Gastrocnemius medialis (tissue), 4 donors: ENCODE measurements at regions not wholly inside any gene's neighbourhood (a gene's known extent, or its start where the extent isn't known, plus 50 kb on each side); places are given as distances from the start of the nearest gene placed in this dataset.
A peak's percentile ranks its signal among the peaks of the same experiment; 100 is the strongest.

Experiments used
- ATAC-seq, 2 donors: fragments of 150-250 bp; one replicate each; pipeline ENCODE4 v1.9.1; 2016
- DNase-seq, 2 donors: peaks; one replicate each; pipeline ENCODE4 v3.0.0-alpha.2; 2019
- H3K27ac ChIP-seq, 4 donors: fragments of 200-600 bp; sonication (generic); 1 replicate in 1 of 4; 2 replicates in 3 of 4; pipeline ENCODE4 v1.5.1; 2016 to 2018; ENCODE audit warnings: mild to moderate bottlenecking in 2 of 4, moderate library complexity in 1 of 4
- H3K27me3 ChIP-seq, 3 donors: fragments of 200-600 bp; sonication (generic) in 2 of 3; 1 replicate in 1 of 3; 2 replicates in 2 of 3; pipeline versions ENCODE4 v1.5.1 to v1.6.0; 2016 to 2019; ENCODE audit warnings: mild to moderate bottlenecking in 1 of 3, moderate library complexity in 1 of 3
- H3K36me3 ChIP-seq, 2 donors: fragments of 200-600 bp; sonication (generic) in 1 of 2; one replicate each; pipeline ENCODE4 v1.5.1; 2017 to 2018
- H3K4me1 ChIP-seq, 2 donors: fragments of 200-600 bp; sonication (generic) in 1 of 2; one replicate each; pipeline ENCODE4 v1.5.1; 2016 to 2017; ENCODE audit warnings: mild to moderate bottlenecking in 2 of 2
- H3K4me3 ChIP-seq, 4 donors: fragments of 200-600 bp; sonication (generic) in 3 of 4; 1 replicate in 1 of 4; 2 replicates in 3 of 4; pipeline ENCODE4 v1.5.1; 2016 to 2019; ENCODE audit warnings: mild to moderate bottlenecking in 2 of 4
- H3K9me3 ChIP-seq, 3 donors: fragments of 200-600 bp; sonication (generic) in 2 of 3; 1 replicate in 1 of 3; 2 replicates in 2 of 3; pipeline ENCODE4 v1.5.1; 2016 to 2019
- CTCF ChIP-seq, 5 experiments: fragments of 450-650 bp in 3 of 5; fragments of 200-600 bp in 2 of 5; sonication (generic) in 2 of 5; IDR thresholded peaks in 4 of 5; conservative IDR thresholded peaks in 1 of 5; 1 replicate in 4 of 5; 2 replicates in 1 of 5; pipeline ENCODE4 v1.5.1; 2016 to 2019; ENCODE audit warnings: antibody characterized with exemption in 5 of 5, mild to moderate bottlenecking in 3 of 5, moderate library complexity in 3 of 5
- POLR2A ChIP-seq, 2 donors: fragments of 450-650 bp; IDR thresholded peaks; one replicate each; pipeline ENCODE4 v1.6.1; 2017; ENCODE audit warnings: antibody characterized with exemption in 2 of 2, mild to moderate bottlenecking in 2 of 2, moderate library complexity in 2 of 2
- in situ Hi-C, 4 donors: fragments of 200-750 bp; cut with MboI; loops; one replicate each; pipeline versions ENCODE4 v1.15.0 to v1.8.0; 2017; ENCODE audit warnings: low sequenced_read_pairs in 4 of 4
- intact Hi-C: fragments of 100-400 bp; cut with DNase I; formaldehyde crosslinking; loops from one replicate; pipeline ENCODE4 v1.15.1; 2023; ENCODE audit warnings: low total_unique reads

- ATAC-seq, result no peak
- no peak for DNase-seq
- peaks cover 0 to 16% of the 10 kb centered on the region in 2 donors for H3K4me1 ChIP-seq
- H3K36me3 ChIP-seq, result no peaks in the 10 kb centered on the region
- in situ Hi-C loops (no loop called here), intact Hi-C loops (no loop called here)
- H3K27ac ChIP-seq, result no peak overlapping the region
- no peak overlapping the region for H3K4me3 ChIP-seq
- no peaks in the 10 kb centered on the region for H3K9me3 ChIP-seq
- H3K27me3 ChIP-seq, result no peaks in the 10 kb centered on the region
- TF ChIP-seq POLR2A (IDR thresholded peaks at IDR 0.05), result no peak
- TF ChIP-seq CTCF (IDR thresholded peaks at IDR 0.05 in 4 of 5, conservative IDR thresholded peaks at IDR 0.05 in 1 of 5), result no peak
Observed at GRCh38 chr6:170022291-170022722, 268.6 kb downstream of the DLL1 start.

GRCh38 chr6:170021579-170021978 lies 269.3 kb downstream of the DLL1 start:
- peaks cover 0 to 15% of the 10 kb centered on the region in 2 donors for H3K4me1 ChIP-seq
- DNase-seq (no peak), ATAC-seq (no peak)
- in situ Hi-C loops, result no loop called here
- H3K9me3 ChIP-seq, result no peaks in the 10 kb centered on the region
- no peak for TF ChIP-seq POLR2A (IDR thresholded peaks at IDR 0.05)
- TF ChIP-seq CTCF (IDR thresholded peaks at IDR 0.05 in 4 of 5, conservative IDR thresholded peaks at IDR 0.05 in 1 of 5), result no peak
- H3K36me3 ChIP-seq, result no peaks in the 10 kb centered on the region
- H3K27me3 ChIP-seq, result no peaks in the 10 kb centered on the region
- intact Hi-C loops, result no loop called here
- no peak overlapping the region for H3K27ac ChIP-seq
- no peak overlapping the region for H3K4me3 ChIP-seq

- DNase-seq (no peak), ATAC-seq (no peak)
- Histone ChIP-seq H3K27me3 (no peaks in the 10 kb centered on the region), H3K4me3 (no peak overlapping the region), H3K9me3 (no peaks in the 10 kb centered on the region), H3K4me1 (peaks cover 0 to 8% of the 10 kb centered on the region in 2 donors), H3K27ac (peak overlapping the region in 1 of 4 donors; percentile 52), H3K36me3 (no peaks in the 10 kb centered on the region)
- TF ChIP-seq CTCF (IDR thresholded peaks at IDR 0.05 in 4 of 5, conservative IDR thresholded peaks at IDR 0.05 in 1 of 5) (no peak), POLR2A (IDR thresholded peaks at IDR 0.05) (no peak)
- in situ Hi-C loops, result no loop called here
- intact Hi-C loops, result no loop called here
Observed at GRCh38 chr6:170019818-170020583, 268.6 kb downstream of the ERMARD start.

- no peak overlapping the region for H3K4me3 ChIP-seq
- intact Hi-C loops (no loop called here), in situ Hi-C loops (no loop called here)
- no peaks in the 10 kb centered on the region for H3K36me3 ChIP-seq
- DNase-seq, result peak in 1 of 2 donors; percentile 35
- peak overlapping the region in 1 of 4 donors; percentile 52 for H3K27ac ChIP-seq
- peaks cover 0 to 8% of the 10 kb centered on the region in 2 donors for H3K4me1 ChIP-seq
- ATAC-seq, result peak; percentile 66 to 68
- H3K9me3 ChIP-seq, result no peaks in the 10 kb centered on the region
- no peaks in the 10 kb centered on the region for H3K27me3 ChIP-seq
- TF ChIP-seq POLR2A (IDR thresholded peaks at IDR 0.05) (no peak), CTCF (IDR thresholded peaks at IDR 0.05 in 4 of 5, conservative IDR thresholded peaks at IDR 0.05 in 1 of 5) (no peak)
Observed at GRCh38 chr6:170018936-170019817, 267.8 kb downstream of the ERMARD start.
